GM12873 (cell line): ENCODE measurements at regions not wholly inside any gene's neighbourhood (a gene's known extent, or its start where the extent isn't known, plus 50 kb on each side); places are given as distances from the start of the nearest gene placed in this dataset.

Experiments
- TF ChIP-seq, protein P1 (sequence below): IDR thresholded peaks from 2 replicates; pipeline ENCODE4 v1.5.1; 2012; ENCODE audit warnings: low read depth, mild to moderate bottlenecking, moderate library complexity, low read length, control low read depth; ENCODE audit not compliant: insufficient read depth; ENCODE audit errors: missing control alignments

DNA sequence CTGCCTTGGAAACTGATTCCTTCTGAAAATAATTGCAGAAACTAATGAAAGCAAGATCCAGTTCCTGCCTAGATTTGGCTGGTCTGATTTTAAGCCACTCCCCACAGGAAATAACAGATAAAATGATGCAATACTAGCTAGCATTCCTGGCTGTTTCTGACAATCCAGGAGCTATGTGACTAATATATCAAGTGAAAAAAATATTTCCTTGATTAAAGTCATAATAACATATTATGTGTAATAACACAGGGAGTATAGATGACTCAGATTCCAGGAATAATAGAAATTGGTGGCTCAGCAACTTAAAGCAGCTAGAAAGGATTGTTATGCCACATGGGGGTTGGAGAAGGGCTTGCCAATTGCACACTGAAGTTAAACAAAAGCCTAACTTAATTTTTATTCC, 182.7 kb upstream of the SALL4 start:
- TF ChIP-seq, protein P1, sequence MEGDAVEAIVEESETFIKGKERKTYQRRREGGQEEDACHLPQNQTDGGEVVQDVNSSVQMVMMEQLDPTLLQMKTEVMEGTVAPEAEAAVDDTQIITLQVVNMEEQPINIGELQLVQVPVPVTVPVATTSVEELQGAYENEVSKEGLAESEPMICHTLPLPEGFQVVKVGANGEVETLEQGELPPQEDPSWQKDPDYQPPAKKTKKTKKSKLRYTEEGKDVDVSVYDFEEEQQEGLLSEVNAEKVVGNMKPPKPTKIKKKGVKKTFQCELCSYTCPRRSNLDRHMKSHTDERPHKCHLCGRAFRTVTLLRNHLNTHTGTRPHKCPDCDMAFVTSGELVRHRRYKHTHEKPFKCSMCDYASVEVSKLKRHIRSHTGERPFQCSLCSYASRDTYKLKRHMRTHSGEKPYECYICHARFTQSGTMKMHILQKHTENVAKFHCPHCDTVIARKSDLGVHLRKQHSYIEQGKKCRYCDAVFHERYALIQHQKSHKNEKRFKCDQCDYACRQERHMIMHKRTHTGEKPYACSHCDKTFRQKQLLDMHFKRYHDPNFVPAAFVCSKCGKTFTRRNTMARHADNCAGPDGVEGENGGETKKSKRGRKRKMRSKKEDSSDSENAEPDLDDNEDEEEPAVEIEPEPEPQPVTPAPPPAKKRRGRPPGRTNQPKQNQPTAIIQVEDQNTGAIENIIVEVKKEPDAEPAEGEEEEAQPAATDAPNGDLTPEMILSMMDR, result no peak

DNA sequence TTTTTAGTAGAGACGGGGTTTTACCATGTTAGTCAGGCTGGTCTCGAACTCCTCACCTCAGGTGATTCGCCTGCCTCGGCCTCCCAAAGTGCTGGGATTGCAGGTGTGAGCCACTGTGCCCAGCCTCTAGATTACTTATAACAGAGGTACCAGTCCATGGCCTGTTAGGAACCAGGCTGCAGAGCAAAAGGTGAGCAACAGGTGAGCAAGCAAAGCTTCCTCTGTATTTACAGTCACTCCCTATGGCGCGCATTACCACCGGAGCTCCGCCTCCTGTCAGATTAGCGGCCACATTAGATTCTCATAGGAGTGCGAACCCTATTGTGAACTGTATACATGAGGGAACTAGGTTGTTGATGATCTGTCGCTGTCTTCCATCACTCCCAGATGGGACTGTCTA, 178.0 kb upstream of the SALL4 start:
- TF ChIP-seq, protein P1, result no peak

- TF ChIP-seq, protein P1, result no peak
These were observed 176.9 kb upstream of the SALL4 start for GRCh38 chr20:51979226-51979625.

DNA sequence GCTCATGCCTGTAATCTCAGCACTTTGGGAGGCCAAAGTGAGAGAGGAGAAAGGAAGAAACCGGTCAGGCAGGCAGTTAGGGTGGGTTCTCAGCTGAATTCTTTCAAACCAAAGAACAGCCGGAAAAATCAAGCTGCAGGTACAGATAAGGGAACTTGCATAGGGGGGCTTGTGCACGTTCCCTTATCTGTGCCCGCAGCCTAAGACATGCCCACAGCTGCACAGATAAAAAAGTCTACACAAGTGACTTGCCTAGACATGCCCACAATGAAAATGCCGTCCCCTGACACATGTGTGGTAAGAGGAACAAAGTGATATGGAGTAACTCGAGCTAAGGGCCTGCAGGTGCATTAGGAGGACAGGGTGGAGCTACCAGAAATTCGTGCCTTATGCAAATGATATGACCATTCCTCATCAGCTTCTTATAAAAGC, 175.8 kb upstream of the SALL4 start:
- TF ChIP-seq, protein P1, result no peak

DNA sequence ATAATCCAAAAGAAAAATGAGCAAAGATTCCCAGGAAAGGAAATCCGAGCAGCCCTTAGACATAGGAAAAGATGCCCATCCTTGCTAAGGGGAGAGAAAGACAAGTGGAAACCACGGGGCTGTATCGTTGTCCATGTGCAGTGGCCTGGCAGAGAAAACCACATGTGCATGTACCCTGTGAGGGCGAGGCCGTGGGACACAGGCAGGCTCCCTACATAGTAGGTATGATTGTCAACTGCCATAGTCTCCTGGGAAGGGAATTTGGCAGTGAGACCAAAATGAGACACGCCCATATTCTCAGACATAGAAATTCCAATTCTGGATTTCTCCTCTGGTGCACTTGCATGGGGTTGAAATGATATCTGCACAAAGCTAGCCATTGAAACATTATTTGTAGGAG, 169.7 kb upstream of the SALL4 start:
- TF ChIP-seq, protein P1, result no peak

- TF ChIP-seq, protein P1, result no peak
These were observed 168.5 kb upstream of the SALL4 start for GRCh38 chr20:51970858-51971257.

GRCh38 chr20:51969191-51969590, 166.9 kb upstream of the SALL4 start:
- TF ChIP-seq, protein P1, result no peak
